ENCODE measurements at regions not wholly inside any gene's neighbourhood (a gene's known extent, or its start where the extent isn't known, plus 50 kb on each side); places are given as distances from the start of the nearest gene placed in this dataset.

DNA sequence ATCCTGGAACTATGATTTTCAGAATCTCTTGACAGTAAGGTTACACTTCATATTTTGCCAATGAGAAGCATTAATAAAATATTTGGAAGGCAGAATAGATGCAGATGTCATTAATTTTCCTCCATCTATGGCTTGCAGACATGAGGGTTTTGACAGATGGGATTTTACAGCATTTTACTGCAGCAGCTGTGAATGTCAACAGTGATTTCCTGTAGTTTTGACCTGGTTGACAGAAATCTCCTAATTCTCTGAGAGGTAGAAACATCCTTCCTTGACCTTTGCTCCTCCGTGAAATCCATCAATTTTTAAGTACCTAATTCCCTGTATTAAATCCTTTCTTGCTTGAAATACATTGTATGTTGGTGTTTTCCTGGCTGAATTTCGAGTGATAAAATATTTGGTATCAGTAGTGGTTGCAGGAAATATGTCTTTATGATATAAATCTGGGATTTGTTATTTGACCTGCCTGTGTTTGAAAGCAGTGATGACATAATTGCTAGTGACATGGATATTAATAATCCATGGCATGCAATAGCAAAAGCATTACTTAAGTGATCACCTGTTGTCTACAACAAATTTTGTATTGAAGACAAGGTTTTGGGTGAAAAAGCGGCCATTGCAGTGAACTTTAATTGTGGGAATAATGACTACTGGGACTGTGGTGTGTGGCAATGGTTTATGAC, 73.9 kb downstream of the HLX start:
- no peaks in the 10 kb centered on the region for H3K4me1 Mint-ChIP-seq (ENCODE audit: low read depth, unreplicated experiment)
- Histone ChIP-seq H3K36me3 (ENCODE audit: control insufficient read depth, insufficient read depth, low read length) (no peaks in the 10 kb centered on the region), H3K4me1 (no peaks in the 10 kb centered on the region), H3K27me3 (replicated peaks; ENCODE audit: control insufficient read depth, insufficient read depth, low read length) (no peaks in the 10 kb centered on the region), H3K9me3 (peaks cover 16% of the 10 kb centered on the region), H3K4me3 (ENCODE audit: low read depth, low read length) (no peak overlapping the region)
- TF ChIP-seq, protein P1, sequence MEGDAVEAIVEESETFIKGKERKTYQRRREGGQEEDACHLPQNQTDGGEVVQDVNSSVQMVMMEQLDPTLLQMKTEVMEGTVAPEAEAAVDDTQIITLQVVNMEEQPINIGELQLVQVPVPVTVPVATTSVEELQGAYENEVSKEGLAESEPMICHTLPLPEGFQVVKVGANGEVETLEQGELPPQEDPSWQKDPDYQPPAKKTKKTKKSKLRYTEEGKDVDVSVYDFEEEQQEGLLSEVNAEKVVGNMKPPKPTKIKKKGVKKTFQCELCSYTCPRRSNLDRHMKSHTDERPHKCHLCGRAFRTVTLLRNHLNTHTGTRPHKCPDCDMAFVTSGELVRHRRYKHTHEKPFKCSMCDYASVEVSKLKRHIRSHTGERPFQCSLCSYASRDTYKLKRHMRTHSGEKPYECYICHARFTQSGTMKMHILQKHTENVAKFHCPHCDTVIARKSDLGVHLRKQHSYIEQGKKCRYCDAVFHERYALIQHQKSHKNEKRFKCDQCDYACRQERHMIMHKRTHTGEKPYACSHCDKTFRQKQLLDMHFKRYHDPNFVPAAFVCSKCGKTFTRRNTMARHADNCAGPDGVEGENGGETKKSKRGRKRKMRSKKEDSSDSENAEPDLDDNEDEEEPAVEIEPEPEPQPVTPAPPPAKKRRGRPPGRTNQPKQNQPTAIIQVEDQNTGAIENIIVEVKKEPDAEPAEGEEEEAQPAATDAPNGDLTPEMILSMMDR (IDR thresholded peaks at IDR 0.05; ENCODE audit: insufficient read depth in 1 of 2, low read depth in 1 of 2, low read length in 1 of 2, severe bottlenecking in 1 of 2, unreplicated experiment in 1 of 2): no peak
- no peak for DNase-seq
- peaks cover 15% of the 10 kb centered on the region for H3K9me3 Mint-ChIP-seq (ENCODE audit: unreplicated experiment)
- intact Hi-C loops (cut with micrococcal nuclease; ENCODE audit: unreplicated experiment): no loop called here
- CTCF ChIA-PET: no interaction called here
- H3K36me3 Mint-ChIP-seq (ENCODE audit: insufficient read depth, unreplicated experiment): no peaks in the 10 kb centered on the region
- no TSS peak for BruUV-seq (replicated peaks)
- H3K27ac Mint-ChIP-seq (ENCODE audit: unreplicated experiment): no peak overlapping the region
- H3K4me3 Mint-ChIP-seq (ENCODE audit: unreplicated experiment): no peak overlapping the region
- POLR2A ChIA-PET: no interaction called here
- H3K27me3 Mint-ChIP-seq (ENCODE audit: insufficient read depth, unreplicated experiment): no peaks in the 10 kb centered on the region

DNA sequence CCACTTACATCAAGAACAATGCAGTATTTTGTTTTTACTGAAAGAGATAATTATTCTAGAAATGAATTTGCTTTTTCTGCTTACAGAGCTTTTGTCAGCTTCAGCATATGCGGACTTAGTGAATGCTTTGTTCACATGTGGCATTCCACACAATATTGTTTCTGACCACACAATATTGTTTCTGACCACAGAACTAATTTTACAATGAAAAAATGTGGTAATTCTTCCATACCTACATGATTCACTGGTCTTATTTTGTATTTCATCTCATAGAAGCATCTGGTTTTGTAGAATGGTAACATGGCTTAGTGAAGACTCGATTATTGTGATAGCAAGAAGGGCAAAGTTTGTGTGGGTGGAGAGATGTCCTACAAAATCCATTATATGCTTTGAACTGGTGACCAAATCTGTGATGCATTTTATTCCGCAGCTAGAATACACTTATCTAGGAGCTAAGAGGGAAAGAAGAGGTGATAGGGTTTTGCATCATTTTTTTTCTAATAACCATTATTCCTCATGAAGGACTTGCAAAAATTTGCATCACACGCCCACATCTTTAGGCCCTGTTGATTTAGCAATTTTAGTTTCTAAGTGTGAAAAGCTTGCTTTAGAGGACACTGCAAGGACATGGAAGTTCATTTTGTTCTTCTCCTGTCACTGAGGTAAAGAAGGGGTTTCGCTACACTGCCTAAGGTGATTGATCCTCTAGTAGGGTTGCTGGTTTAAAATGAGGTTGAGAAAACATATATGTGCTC, 75.3 kb downstream of the HLX start:
- H3K27ac Mint-ChIP-seq (ENCODE audit: unreplicated experiment): no peak overlapping the region
- Histone ChIP-seq H3K4me3 (ENCODE audit: low read depth, low read length) (no peak overlapping the region), H3K27me3 (replicated peaks; ENCODE audit: control insufficient read depth, insufficient read depth, low read length) (no peaks in the 10 kb centered on the region), H3K4me1 (no peaks in the 10 kb centered on the region), H3K9me3 (peaks cover 16% of the 10 kb centered on the region), H3K36me3 (ENCODE audit: control insufficient read depth, insufficient read depth, low read length) (no peaks in the 10 kb centered on the region)
- no peaks in the 10 kb centered on the region for H3K36me3 Mint-ChIP-seq (ENCODE audit: insufficient read depth, unreplicated experiment)
- POLR2A ChIA-PET: no interaction called here
- BruUV-seq (replicated peaks): no TSS peak
- TF ChIP-seq, protein P1 (IDR thresholded peaks at IDR 0.05; ENCODE audit: insufficient read depth in 1 of 2, low read depth in 1 of 2, low read length in 1 of 2, severe bottlenecking in 1 of 2, unreplicated experiment in 1 of 2): no peak
- peaks cover 8% of the 10 kb centered on the region for H3K9me3 Mint-ChIP-seq (ENCODE audit: unreplicated experiment)
- no peak for DNase-seq
- H3K27me3 Mint-ChIP-seq (ENCODE audit: insufficient read depth, unreplicated experiment): no peaks in the 10 kb centered on the region
- H3K4me3 Mint-ChIP-seq (ENCODE audit: unreplicated experiment): no peak overlapping the region
- intact Hi-C loops (cut with micrococcal nuclease; ENCODE audit: unreplicated experiment): no loop called here
- CTCF ChIA-PET: no interaction called here
- H3K4me1 Mint-ChIP-seq (ENCODE audit: low read depth, unreplicated experiment): no peaks in the 10 kb centered on the region

- POLR2A ChIA-PET: no interaction called here
- no peaks in the 10 kb centered on the region for H3K36me3 Mint-ChIP-seq (ENCODE audit: insufficient read depth, unreplicated experiment)
Observed at GRCh38 chr1:220955116-220955515, 75.9 kb downstream of the HLX start.

More at GRCh38 chr1:220955116-220955515, 75.9 kb downstream of the HLX start:
- Mint-ChIP-seq H3K4me1 (ENCODE audit: low read depth, unreplicated experiment) (no peaks in the 10 kb centered on the region), H3K9me3 (ENCODE audit: unreplicated experiment) (peaks cover 1% of the 10 kb centered on the region), H3K4me3 (ENCODE audit: unreplicated experiment) (no peak overlapping the region), H3K27me3 (ENCODE audit: insufficient read depth, unreplicated experiment) (no peaks in the 10 kb centered on the region), H3K27ac (ENCODE audit: unreplicated experiment) (no peak overlapping the region)
- DNase-seq: no peak
- intact Hi-C loops (cut with micrococcal nuclease; ENCODE audit: unreplicated experiment): no loop called here
- Histone ChIP-seq H3K36me3 (ENCODE audit: control insufficient read depth, insufficient read depth, low read length) (no peaks in the 10 kb centered on the region), H3K4me3 (ENCODE audit: low read depth, low read length) (no peak overlapping the region), H3K27me3 (replicated peaks; ENCODE audit: control insufficient read depth, insufficient read depth, low read length) (no peaks in the 10 kb centered on the region), H3K4me1 (no peaks in the 10 kb centered on the region), H3K9me3 (peaks cover 10% of the 10 kb centered on the region)
- TF ChIP-seq, protein P1 (IDR thresholded peaks at IDR 0.05; ENCODE audit: insufficient read depth in 1 of 2, low read depth in 1 of 2, low read length in 1 of 2, severe bottlenecking in 1 of 2, unreplicated experiment in 1 of 2): no peak
- no TSS peak for BruUV-seq (replicated peaks)
- CTCF ChIA-PET: no interaction called here

All from Caco-2 (cell line).